ENCODE measurements at regions not wholly inside any gene's neighbourhood (a gene's known extent, or its start where the extent isn't known, plus 50 kb on each side); places are given as distances from the start of the nearest gene placed in this dataset.

- in situ Hi-C loops (cut with HindIII; ENCODE audit: extremely low pct_ligation_motif_present, low pct_unique_long_range_greater_than_20kb), result no loop called here
- ATAC-seq, result no peak
- no peak overlapping the region for H2AFZ ChIP-seq (ENCODE audit: low read length)
- H3K27me3 ChIP-seq (ENCODE audit: control insufficient read depth in 1 of 2, insufficient read depth in 2 of 2, low read length in 2 of 2), result peaks cover 0 to 31% of the 10 kb centered on the region in 2 experiments; a peak in 4 of 5 replicates
- no peaks in the 10 kb centered on the region for H3K36me3 ChIP-seq (replicated peaks in 1 of 2; ENCODE audit: control insufficient read depth in 1 of 2, insufficient read depth in 2 of 2, low read length in 2 of 2)
- H4K20me1 ChIP-seq (ENCODE audit: insufficient read depth, low read length), result no peaks in the 10 kb centered on the region
- H3K9ac ChIP-seq (ENCODE audit: insufficient read depth, low read depth, low read length), result no peak overlapping the region
- ChIA-PET POLR2A (interaction anchor here (1.0 kb wide), 1 partner anchor 153 kb away, joined by 3 read pairs; no protein-coding TSS in a partner anchor), CTCF (ENCODE audit: low intra/inter-chr PET ratio, low total read pairs) (no interaction called here)
- no peak overlapping the region for H3K4me3 ChIP-seq (replicated peaks in 1 of 3; ENCODE audit: insufficient read depth in 1 of 3, low read depth in 2 of 3, low read length in 3 of 3)
- no peaks in the 10 kb centered on the region for H3K9me3 ChIP-seq (ENCODE audit: low read length)
- H3K79me2 ChIP-seq (ENCODE audit: insufficient read depth, low read length), result no peaks in the 10 kb centered on the region
- no peak overlapping the region for H3K27ac ChIP-seq (ENCODE audit: extremely low read length, insufficient read depth, low read length)
- no peak for TF ChIP-seq ZNF496 (CRISPR knock-in tag; IDR thresholded peaks at IDR 0.05; ENCODE audit: insufficient replicate concordance)
- no peak for TF ChIP-seq PHB2 (IDR thresholded peaks at IDR 0.05; ENCODE audit: partially characterized antibody)
- no peak for TF ChIP-seq RARG (CRISPR knock-in tag; IDR thresholded peaks at IDR 0.05; ENCODE audit: low read depth)
- TF ChIP-seq SRSF1 (optimal IDR thresholded peaks at IDR 0.05; ENCODE audit: low read depth, low read length), result no peak
- no peak for DNase-seq (ENCODE audit: low spot score)
- intact Hi-C loops (cut with micrococcal nuclease; ENCODE audit: unreplicated experiment), result no loop called here
- H3K4me1 ChIP-seq (ENCODE audit: insufficient read depth, low read length), result peaks cover 15% of the 10 kb centered on the region
- H3K4me2 ChIP-seq (ENCODE audit: low read depth, low read length), result no peak overlapping the region; the same call in 1 of the 2 replicates
- FAIRE-seq, result no peak
- no TSS peak for BruUV-seq (replicated peaks)
- 41% methylated on average over 5 of the region's 5 CpGs for WGBS (ENCODE audit: low lambda C conversion rate)
Measured at GRCh38 chr15:79179597-79179996, 89.0 kb upstream of the RASGRF1 start.

- no TSS peak for BruUV-seq (replicated peaks)
- peak; percentile 73 for DNase-seq (ENCODE audit: low spot score)
- intact Hi-C loops (cut with micrococcal nuclease; ENCODE audit: unreplicated experiment) (no loop called here), in situ Hi-C loops (cut with HindIII; ENCODE audit: extremely low pct_ligation_motif_present, low pct_unique_long_range_greater_than_20kb) (no loop called here)
- FAIRE-seq, result no peak
- Histone ChIP-seq H3K27ac (ENCODE audit: extremely low read length, insufficient read depth, low read length) (no peak overlapping the region), H4K20me1 (ENCODE audit: insufficient read depth, low read length) (no peaks in the 10 kb centered on the region), H3K36me3 (replicated peaks in 1 of 2; ENCODE audit: control insufficient read depth in 1 of 2, insufficient read depth in 2 of 2, low read length in 2 of 2) (no peaks in the 10 kb centered on the region), H3K4me2 (ENCODE audit: low read depth, low read length) (peak overlapping the region; percentile 16; the same call in 1 of the 2 replicates), H2AFZ (ENCODE audit: low read length) (no peak overlapping the region), H3K27me3 (ENCODE audit: control insufficient read depth in 1 of 2, insufficient read depth in 2 of 2, low read length in 2 of 2) (peaks cover 0 to 31% of the 10 kb centered on the region in 2 experiments; a peak in 4 of 5 replicates), H3K4me3 (replicated peaks in 1 of 3; ENCODE audit: insufficient read depth in 1 of 3, low read depth in 2 of 3, low read length in 3 of 3) (no peak overlapping the region), H3K9me3 (ENCODE audit: low read length) (no peaks in the 10 kb centered on the region), H3K79me2 (ENCODE audit: insufficient read depth, low read length) (no peaks in the 10 kb centered on the region), H3K4me1 (ENCODE audit: insufficient read depth, low read length) (peaks cover 15% of the 10 kb centered on the region), H3K9ac (ENCODE audit: insufficient read depth, low read depth, low read length) (no peak overlapping the region)
- peak; percentile 97 for ATAC-seq
- CTCF ChIA-PET (ENCODE audit: low intra/inter-chr PET ratio, low total read pairs), result no interaction called here
- POLR2A ChIA-PET, result interaction anchor here (1.0 kb wide), 1 partner anchor 152 kb away, joined by 3 read pairs; no protein-coding TSS in a partner anchor
- WGBS (ENCODE audit: low lambda C conversion rate), result 31% methylated on average over 8 of the region's 14 CpGs
- no peak for TF ChIP-seq MIER2 (CRISPR knock-in tag; IDR thresholded peaks at IDR 0.05)
- TF ChIP-seq REPIN1 (CRISPR knock-in tag; IDR thresholded peaks at IDR 0.05; ENCODE audit: borderline replicate concordance, low read depth), result no peak
- TF ChIP-seq KDM3A (CRISPR knock-in tag; IDR thresholded peaks at IDR 0.05; ENCODE audit: low read depth), result no peak
- TF ChIP-seq, protein P1, sequence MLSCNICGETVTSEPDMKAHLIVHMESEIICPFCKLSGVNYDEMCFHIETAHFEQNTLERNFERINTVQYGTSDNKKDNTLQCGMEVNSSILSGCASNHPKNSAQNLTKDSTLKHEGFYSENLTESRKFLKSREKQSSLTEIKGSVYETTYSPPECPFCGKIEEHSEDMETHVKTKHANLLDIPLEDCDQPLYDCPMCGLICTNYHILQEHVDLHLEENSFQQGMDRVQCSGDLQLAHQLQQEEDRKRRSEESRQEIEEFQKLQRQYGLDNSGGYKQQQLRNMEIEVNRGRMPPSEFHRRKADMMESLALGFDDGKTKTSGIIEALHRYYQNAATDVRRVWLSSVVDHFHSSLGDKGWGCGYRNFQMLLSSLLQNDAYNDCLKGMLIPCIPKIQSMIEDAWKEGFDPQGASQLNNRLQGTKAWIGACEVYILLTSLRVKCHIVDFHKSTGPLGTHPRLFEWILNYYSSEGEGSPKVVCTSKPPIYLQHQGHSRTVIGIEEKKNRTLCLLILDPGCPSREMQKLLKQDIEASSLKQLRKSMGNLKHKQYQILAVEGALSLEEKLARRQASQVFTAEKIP (CRISPR knock-in tag; IDR thresholded peaks at IDR 0.05; ENCODE audit: borderline replicate concordance), result no peak
- TF ChIP-seq EP300 (IDR thresholded peaks at IDR 0.05; ENCODE audit: low read depth in 2 of 2, low read length in 2 of 2), result peak in 1 of 2 experiments; percentile 33; a peak in 1 of 4 replicates
- TF ChIP-seq EP300 (CRISPR knock-in tag; IDR thresholded peaks at IDR 0.05; ENCODE audit: borderline replicate concordance), result no peak
- no peak for TF ChIP-seq ZNF382 (CRISPR knock-in tag; IDR thresholded peaks at IDR 0.05; ENCODE audit: borderline replicate concordance)
- TF ChIP-seq SNAPC2 (CRISPR knock-in tag; IDR thresholded peaks at IDR 0.05), result no peak
- peak; percentile 52; the same call in 1 of the 2 replicates for TF ChIP-seq ZNF614 (CRISPR knock-in tag; IDR thresholded peaks at IDR 0.05; ENCODE audit: borderline replicate concordance)
- TF ChIP-seq ZNF570 (CRISPR knock-in tag; IDR thresholded peaks at IDR 0.05; ENCODE audit: borderline replicate concordance), result no peak
- TF ChIP-seq SRSF4 (IDR thresholded peaks at IDR 0.05; ENCODE audit: low read depth, low read length, poor library complexity, severe bottlenecking), result no peak
- TF ChIP-seq ZNF670 (CRISPR knock-in tag; IDR thresholded peaks at IDR 0.05; ENCODE audit: borderline replicate concordance), result 0 out of 2 replicates have a peak, but pooled peaks have one; percentile 40
- no peak for TF ChIP-seq ZNF460 (CRISPR knock-in tag; IDR thresholded peaks at IDR 0.05; ENCODE audit: borderline replicate concordance)
- TF ChIP-seq NBN (conservative IDR thresholded peaks at IDR 0.05), result no peak
Measured at GRCh38 chr15:79179108-79179561, 88.6 kb upstream of the RASGRF1 start.

Measured in HepG2 (cell line).